ENCODE measurements at regions not wholly inside any gene's neighbourhood (a gene's known extent, or its start where the extent isn't known, plus 50 kb on each side); places are given as distances from the start of the nearest gene placed in this dataset.

- Histone ChIP-seq H2AFZ (ENCODE audit: low read length) (no peak overlapping the region), H3K4me2 (ENCODE audit: low read depth, low read length, poor library complexity, severe bottlenecking) (no peak overlapping the region), H3K9me2 (replicated peaks; ENCODE audit: low read depth, low read length) (no peaks in the 10 kb centered on the region), H3F3A (ENCODE audit: low read depth) (no peaks in the 10 kb centered on the region), H3K9me3 (ENCODE audit: insufficient read depth, low read depth, low read length) (no peaks in the 10 kb centered on the region), H3K4me3 (ENCODE audit: low read length, poor library complexity, severe bottlenecking) (no peak overlapping the region), H3K9ac (ENCODE audit: low read depth, low read length, poor library complexity, severe bottlenecking) (no peak overlapping the region), H3K36me3 (ENCODE audit: insufficient read depth, low read length) (no peaks in the 10 kb centered on the region), H4K20me1 (ENCODE audit: insufficient read depth, low read length, poor library complexity, severe bottlenecking) (no peaks in the 10 kb centered on the region), H3K4me1 (ENCODE audit: insufficient read depth, low read length, poor library complexity, severe bottlenecking) (no peaks in the 10 kb centered on the region), H3K27me3 (ENCODE audit: insufficient read depth, low read length, poor library complexity, severe bottlenecking) (no peaks in the 10 kb centered on the region), H3K79me2 (ENCODE audit: insufficient read depth, low read length) (no peaks in the 10 kb centered on the region)
- no peak for TF ChIP-seq EZH2phosphoT487 (IDR thresholded peaks at IDR 0.05; ENCODE audit: borderline replicate concordance)
- TF ChIP-seq CTCF (conservative IDR thresholded peaks at IDR 0.05; ENCODE audit: low read length): no peak
These were observed 1966.0 kb downstream of the PCDH7 start for GRCh38 chr4:32686123-32686522.

- Histone ChIP-seq H3K27me3 (ENCODE audit: insufficient read depth, low read length, poor library complexity, severe bottlenecking) (no peaks in the 10 kb centered on the region), H2AFZ (ENCODE audit: low read length) (no peak overlapping the region), H3K4me1 (ENCODE audit: insufficient read depth, low read length, poor library complexity, severe bottlenecking) (no peaks in the 10 kb centered on the region), H3K79me2 (ENCODE audit: insufficient read depth, low read length) (no peaks in the 10 kb centered on the region), H3K4me2 (ENCODE audit: low read depth, low read length, poor library complexity, severe bottlenecking) (no peak overlapping the region), H3F3A (ENCODE audit: low read depth) (no peaks in the 10 kb centered on the region), H4K20me1 (ENCODE audit: insufficient read depth, low read length, poor library complexity, severe bottlenecking) (no peaks in the 10 kb centered on the region), H3K9ac (ENCODE audit: low read depth, low read length, poor library complexity, severe bottlenecking) (no peak overlapping the region), H3K36me3 (ENCODE audit: insufficient read depth, low read length) (no peaks in the 10 kb centered on the region), H3K4me3 (ENCODE audit: low read length, poor library complexity, severe bottlenecking) (no peak overlapping the region), H3K9me3 (ENCODE audit: insufficient read depth, low read depth, low read length) (no peaks in the 10 kb centered on the region), H3K9me2 (replicated peaks; ENCODE audit: low read depth, low read length) (no peaks in the 10 kb centered on the region)
- no peak for TF ChIP-seq EZH2phosphoT487 (IDR thresholded peaks at IDR 0.05; ENCODE audit: borderline replicate concordance)
These were observed 1969.3 kb downstream of the PCDH7 start for GRCh38 chr4:32689518-32689917.

GRCh38 chr4:32697281-32697814 lies 1977.2 kb downstream of the PCDH7 start:
- Histone ChIP-seq H3K9me3 (ENCODE audit: insufficient read depth, low read depth, low read length) (no peaks in the 10 kb centered on the region), H3K9ac (ENCODE audit: low read depth, low read length, poor library complexity, severe bottlenecking) (no peak overlapping the region), H3F3A (ENCODE audit: low read depth) (no peaks in the 10 kb centered on the region), H2AFZ (ENCODE audit: low read length) (no peak overlapping the region), H3K36me3 (ENCODE audit: insufficient read depth, low read length) (no peaks in the 10 kb centered on the region), H4K20me1 (ENCODE audit: insufficient read depth, low read length, poor library complexity, severe bottlenecking) (no peaks in the 10 kb centered on the region), H3K4me2 (ENCODE audit: low read depth, low read length, poor library complexity, severe bottlenecking) (no peak overlapping the region), H3K9me2 (replicated peaks; ENCODE audit: low read depth, low read length) (no peaks in the 10 kb centered on the region), H3K27me3 (ENCODE audit: insufficient read depth, low read length, poor library complexity, severe bottlenecking) (no peaks in the 10 kb centered on the region), H3K79me2 (ENCODE audit: insufficient read depth, low read length) (no peaks in the 10 kb centered on the region), H3K4me3 (ENCODE audit: low read length, poor library complexity, severe bottlenecking) (no peak overlapping the region), H3K4me1 (ENCODE audit: insufficient read depth, low read length, poor library complexity, severe bottlenecking) (no peaks in the 10 kb centered on the region)
- TF ChIP-seq EZH2phosphoT487 (IDR thresholded peaks at IDR 0.05; ENCODE audit: borderline replicate concordance) (no peak), CTCF (conservative IDR thresholded peaks at IDR 0.05; ENCODE audit: low read length) (no peak)

- no peak overlapping the region for H3K9ac ChIP-seq (ENCODE audit: low read depth, low read length, poor library complexity, severe bottlenecking)
- no peaks in the 10 kb centered on the region for H3K27me3 ChIP-seq (ENCODE audit: insufficient read depth, low read length, poor library complexity, severe bottlenecking)
- no peaks in the 10 kb centered on the region for H3K79me2 ChIP-seq (ENCODE audit: insufficient read depth, low read length)
- no peaks in the 10 kb centered on the region for H3K4me1 ChIP-seq (ENCODE audit: insufficient read depth, low read length, poor library complexity, severe bottlenecking)
- H3F3A ChIP-seq (ENCODE audit: low read depth): no peaks in the 10 kb centered on the region
- TF ChIP-seq EZH2phosphoT487 (IDR thresholded peaks at IDR 0.05; ENCODE audit: borderline replicate concordance): no peak
- TF ChIP-seq CTCF (conservative IDR thresholded peaks at IDR 0.05; ENCODE audit: low read length): no peak
- no peak overlapping the region for H2AFZ ChIP-seq (ENCODE audit: low read length)
- H4K20me1 ChIP-seq (ENCODE audit: insufficient read depth, low read length, poor library complexity, severe bottlenecking): no peaks in the 10 kb centered on the region
- H3K9me2 ChIP-seq (replicated peaks; ENCODE audit: low read depth, low read length): no peaks in the 10 kb centered on the region
- no peak overlapping the region for H3K4me3 ChIP-seq (ENCODE audit: low read length, poor library complexity, severe bottlenecking)
- H3K36me3 ChIP-seq (ENCODE audit: insufficient read depth, low read length): no peaks in the 10 kb centered on the region
- no peaks in the 10 kb centered on the region for H3K9me3 ChIP-seq (ENCODE audit: insufficient read depth, low read depth, low read length)
- no peak overlapping the region for H3K4me2 ChIP-seq (ENCODE audit: low read depth, low read length, poor library complexity, severe bottlenecking)
These were observed 1980.7 kb downstream of the PCDH7 start for GRCh38 chr4:32700838-32701237.

Measured in Loucy (cell line).